ENCODE measurements at regions not wholly inside any gene's neighbourhood (a gene's known extent, or its start where the extent isn't known, plus 50 kb on each side); places are given as distances from the start of the nearest gene placed in this dataset.

DNA sequence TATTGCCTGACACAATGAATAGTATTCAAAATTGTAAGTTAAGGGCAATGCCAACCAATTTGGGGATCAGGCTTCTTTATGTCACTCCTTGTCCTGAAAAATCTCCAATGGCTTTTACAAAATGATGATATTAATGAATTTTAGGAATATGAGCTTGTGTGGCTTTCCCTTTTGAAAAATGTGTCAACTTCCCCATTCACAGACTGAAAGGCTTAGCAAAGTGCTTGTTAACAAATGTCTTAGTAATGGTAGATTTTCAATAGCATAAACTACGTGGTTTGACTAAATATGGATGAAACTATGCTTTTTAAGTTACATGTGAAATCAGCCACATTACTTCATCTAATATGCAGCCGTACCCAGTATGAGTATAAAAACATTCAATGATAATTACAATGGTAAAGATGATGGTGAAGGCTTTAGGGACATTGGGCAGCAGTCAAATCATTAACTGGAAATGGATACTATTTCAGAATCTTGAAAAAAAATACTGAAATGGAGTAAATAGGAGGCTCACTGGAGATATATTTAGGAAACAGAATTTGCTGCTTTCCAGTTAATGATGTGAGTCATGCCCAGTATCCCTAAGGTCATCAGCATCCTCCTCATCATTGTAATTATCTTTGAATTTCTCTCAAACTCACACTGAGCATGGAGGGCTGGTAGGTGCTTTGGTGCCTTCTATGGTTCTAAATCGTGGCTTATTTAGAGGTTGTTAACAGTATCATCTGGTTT lies 113.3 kb upstream of the ZNF608 start:
- no peak for TF ChIP-seq CTCF (conservative IDR thresholded peaks at IDR 0.05; ENCODE audit: low read length)
- TF ChIP-seq EZH2phosphoT487 (IDR thresholded peaks at IDR 0.05; ENCODE audit: borderline replicate concordance, low read depth, low read length), result no peak
